Cardiac fibroblast (primary cell): ENCODE measurements at regions not wholly inside any gene's neighbourhood (a gene's known extent, or its start where the extent isn't known, plus 50 kb on each side); places are given as distances from the start of the nearest gene placed in this dataset.

Experiments used
- DNase-seq, 2 donors: peaks; one replicate each; pipeline versions ENCODE4 v3.0.0 to v3.0.0-alpha.2; 2010; ENCODE audit warnings: low read depth in 2 of 2
- H3K4me3 ChIP-seq, 2 donors: replicated peaks in 1 of 2; 1 replicate in 1 of 2; 2 replicates in 1 of 2; pipeline ENCODE4 v1.5.1; 2011; ENCODE audit warnings: low read depth in 2 of 2, low read length in 2 of 2, mild to moderate bottlenecking in 2 of 2, moderate library complexity in 1 of 2
- TF ChIP-seq, protein P1 (sequence below): IDR thresholded peaks from one replicate; pipeline ENCODE4 v1.5.1; 2011; ENCODE audit warnings: low read depth, mild to moderate bottlenecking, low read length, inconsistent platforms

DNA sequence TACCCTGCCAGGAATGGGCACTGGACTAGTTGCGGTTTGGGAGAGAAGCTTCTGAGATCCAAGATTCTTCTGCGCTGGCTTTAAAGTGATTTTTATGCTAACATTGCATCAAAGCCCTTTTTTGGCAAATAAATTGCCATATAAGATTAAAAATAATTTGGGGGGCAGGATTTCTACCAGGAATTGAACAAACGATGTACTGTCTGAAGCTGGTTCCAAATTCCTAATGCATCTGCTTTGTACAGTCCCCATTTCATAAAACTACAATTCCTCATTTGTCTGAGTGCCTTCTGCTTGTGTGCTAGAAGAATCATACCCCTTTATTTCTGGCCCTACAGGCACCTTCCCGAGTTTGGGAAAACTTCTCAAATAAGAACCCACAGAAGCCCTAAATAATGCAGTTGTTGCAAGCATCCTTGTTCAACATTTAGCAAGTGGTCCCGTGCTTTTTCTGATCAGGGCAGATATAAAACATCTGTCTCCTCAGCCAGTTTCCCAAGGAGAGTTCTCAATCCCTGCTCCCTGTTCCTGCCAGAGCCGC is 349.7 kb downstream of the PTEN start:
- TF ChIP-seq, protein P1, sequence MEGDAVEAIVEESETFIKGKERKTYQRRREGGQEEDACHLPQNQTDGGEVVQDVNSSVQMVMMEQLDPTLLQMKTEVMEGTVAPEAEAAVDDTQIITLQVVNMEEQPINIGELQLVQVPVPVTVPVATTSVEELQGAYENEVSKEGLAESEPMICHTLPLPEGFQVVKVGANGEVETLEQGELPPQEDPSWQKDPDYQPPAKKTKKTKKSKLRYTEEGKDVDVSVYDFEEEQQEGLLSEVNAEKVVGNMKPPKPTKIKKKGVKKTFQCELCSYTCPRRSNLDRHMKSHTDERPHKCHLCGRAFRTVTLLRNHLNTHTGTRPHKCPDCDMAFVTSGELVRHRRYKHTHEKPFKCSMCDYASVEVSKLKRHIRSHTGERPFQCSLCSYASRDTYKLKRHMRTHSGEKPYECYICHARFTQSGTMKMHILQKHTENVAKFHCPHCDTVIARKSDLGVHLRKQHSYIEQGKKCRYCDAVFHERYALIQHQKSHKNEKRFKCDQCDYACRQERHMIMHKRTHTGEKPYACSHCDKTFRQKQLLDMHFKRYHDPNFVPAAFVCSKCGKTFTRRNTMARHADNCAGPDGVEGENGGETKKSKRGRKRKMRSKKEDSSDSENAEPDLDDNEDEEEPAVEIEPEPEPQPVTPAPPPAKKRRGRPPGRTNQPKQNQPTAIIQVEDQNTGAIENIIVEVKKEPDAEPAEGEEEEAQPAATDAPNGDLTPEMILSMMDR: no peak
- DNase-seq: no peak
- no peak overlapping the region for H3K4me3 ChIP-seq

DNA sequence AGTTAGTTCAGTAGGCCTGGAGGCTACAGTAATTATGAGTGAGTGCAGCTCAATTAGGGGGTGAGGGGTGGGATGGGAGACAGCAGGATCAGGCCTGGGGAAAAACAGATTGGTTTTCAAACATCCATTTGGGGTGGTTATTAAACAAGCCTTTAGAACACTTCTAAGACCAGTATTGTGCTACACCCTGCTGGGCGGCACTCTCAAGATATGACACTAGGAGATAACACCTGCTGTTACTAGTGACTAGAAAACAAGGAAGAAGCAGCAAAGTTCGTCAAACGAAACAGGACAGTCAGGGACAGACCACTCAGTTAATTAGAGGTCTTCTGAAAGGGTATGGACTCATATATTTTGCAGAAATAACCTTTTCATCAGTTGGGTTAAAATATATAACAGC is 353.6 kb downstream of the PTEN start:
- DNase-seq: no peak
- TF ChIP-seq, protein P1: no peak
- no peak overlapping the region for H3K4me3 ChIP-seq

DNA sequence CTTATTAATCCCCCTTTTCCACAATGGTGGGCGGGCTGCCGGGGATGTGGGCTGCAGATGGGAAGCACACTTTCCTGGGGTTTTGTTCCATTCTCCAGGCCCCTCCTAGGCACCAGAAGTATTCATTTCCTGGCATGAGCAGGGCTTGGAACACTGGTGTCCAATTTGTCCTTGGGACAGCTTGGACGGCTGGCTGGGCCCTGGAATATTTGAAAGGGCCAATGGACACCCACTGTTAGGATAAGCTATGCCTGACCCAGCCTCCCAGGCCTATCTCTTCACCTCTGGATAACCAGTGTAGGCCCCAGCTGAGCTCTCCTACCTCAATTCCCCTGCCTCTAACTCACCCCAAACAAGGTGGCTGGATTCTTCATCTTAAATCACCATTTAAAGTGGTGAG is 354.9 kb downstream of the PTEN start:
- H3K4me3 ChIP-seq: no peak overlapping the region
- TF ChIP-seq, protein P1: no peak
- DNase-seq: no peak

DNA sequence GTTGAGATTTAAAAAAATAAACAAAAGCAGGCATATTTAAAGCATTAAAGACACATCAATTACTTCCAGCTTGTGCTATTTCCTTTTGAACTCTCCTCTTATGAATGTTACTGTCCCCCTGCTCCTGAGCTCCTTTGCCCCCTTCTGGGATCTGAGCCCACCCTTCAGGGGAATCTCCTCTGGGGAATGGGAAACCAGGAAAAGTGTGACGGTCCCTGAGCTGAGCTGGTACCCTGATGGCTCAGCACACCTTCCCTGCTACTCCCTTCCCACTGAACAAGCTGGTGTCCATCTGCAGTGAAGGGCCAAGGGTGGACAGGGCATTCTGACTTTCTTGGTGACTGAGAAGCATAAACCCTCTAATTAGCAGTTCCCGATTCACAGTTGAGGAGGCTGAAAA is 356.3 kb downstream of the PTEN start:
- no peak overlapping the region for H3K4me3 ChIP-seq
- no peak for DNase-seq
- TF ChIP-seq, protein P1: no peak

DNA sequence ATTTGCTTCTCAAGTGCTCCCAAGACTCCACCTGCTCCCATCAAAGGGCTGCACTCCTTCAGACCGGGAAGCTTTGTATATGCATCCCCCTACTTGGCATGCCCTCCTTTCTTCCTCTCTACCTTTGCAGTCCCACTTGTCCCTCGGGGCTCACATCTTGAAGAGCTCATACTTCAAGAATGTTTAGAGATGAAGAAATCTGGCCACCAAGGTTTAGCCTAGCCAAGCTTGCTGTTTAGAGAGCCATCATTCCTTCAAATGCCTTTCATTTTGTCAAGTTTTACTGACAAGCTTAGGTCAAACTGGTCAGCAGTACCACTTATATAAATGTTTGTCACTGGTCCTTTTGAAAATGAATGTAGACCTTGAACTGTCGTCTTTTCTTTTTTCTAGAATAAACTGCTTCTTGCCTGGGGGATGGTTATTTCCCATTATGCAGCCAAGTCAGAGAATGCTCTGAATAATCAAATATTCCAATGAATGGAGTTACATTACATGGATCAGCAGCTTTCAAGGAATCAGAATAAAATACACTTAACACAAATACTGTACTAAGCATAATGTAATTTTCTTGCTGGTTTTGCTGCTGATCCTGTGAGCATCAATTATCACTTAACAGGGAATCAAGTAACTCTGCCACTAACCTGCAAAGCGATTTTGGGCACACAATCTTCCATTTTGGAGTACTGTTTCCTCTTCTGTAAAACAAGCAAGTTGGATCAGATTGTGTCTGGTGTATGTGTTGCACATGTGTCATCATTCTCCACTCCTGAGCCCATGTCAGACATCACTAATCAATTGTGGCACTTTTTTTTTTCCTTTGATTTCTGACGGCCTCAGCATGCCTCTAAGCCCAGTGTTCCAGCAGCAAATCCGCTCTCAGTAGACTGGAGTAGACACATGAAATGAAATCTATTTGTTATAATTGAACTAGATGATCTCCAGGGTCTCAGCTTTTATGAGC is 357.9 kb downstream of the PTEN start:
- DNase-seq: peak in 1 of 2 donors; percentile 20
- TF ChIP-seq, protein P1: no peak
- no peak overlapping the region for H3K4me3 ChIP-seq

DNA sequence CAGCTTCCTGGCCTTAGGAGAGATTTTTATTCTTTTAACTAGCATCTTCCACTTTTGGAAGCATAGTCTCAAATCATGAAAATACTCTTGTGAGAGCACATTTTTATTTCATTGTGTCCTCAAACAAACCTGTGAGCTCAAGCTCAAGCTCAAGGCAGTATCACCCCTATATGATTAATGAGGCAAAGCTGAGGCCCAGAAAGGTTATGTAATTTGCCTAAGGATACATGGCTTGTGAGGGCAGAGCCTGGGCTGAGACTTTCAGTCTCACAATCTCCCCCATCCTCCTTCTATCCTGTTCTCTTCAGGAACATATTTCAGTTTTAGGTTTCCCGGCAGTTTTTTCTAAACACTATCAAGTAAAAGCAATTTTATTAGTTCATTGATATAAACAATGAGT is 359.5 kb downstream of the PTEN start:
- no peak for DNase-seq
- TF ChIP-seq, protein P1: no peak

More for the DNA sequence above, 359.5 kb downstream of the PTEN start:
- H3K4me3 ChIP-seq: no peak overlapping the region
